Amniotic stem cell (primary cell): ENCODE measurements at regions not wholly inside any gene's neighbourhood (a gene's known extent, or its start where the extent isn't known, plus 50 kb on each side); places are given as distances from the start of the nearest gene placed in this dataset.
"Not testable (repeated sequence)": the region's sequence is repeated elsewhere in the genome, so short reads cannot be mapped to it uniquely, and the experiment has no call there.

Experiments
- DNase-seq: peaks from one replicate; lab custom pipeline; 2025; lab: John Stamatoyannopoulos, UW

DNA sequence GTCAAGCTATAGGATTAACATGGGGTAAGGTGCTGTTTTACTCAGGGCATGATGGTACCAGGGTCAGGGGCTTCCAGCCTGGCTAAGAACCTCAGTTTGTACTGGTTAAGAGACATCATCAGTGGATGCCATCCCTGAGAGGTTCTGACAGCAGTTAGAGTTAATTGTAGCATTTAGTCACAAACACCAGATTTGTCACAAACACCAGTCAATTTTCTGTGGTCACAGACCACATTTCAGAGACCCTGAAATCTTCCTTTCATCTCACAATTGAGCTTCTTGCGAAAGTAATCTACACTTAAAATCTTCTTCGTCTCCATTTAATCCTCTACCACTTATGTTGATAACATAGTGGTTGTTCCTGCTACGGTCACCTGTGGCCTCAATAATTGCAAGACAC, 143.0 kb upstream of the EGLN3 start:
- DNase-seq: no peak

DNA sequence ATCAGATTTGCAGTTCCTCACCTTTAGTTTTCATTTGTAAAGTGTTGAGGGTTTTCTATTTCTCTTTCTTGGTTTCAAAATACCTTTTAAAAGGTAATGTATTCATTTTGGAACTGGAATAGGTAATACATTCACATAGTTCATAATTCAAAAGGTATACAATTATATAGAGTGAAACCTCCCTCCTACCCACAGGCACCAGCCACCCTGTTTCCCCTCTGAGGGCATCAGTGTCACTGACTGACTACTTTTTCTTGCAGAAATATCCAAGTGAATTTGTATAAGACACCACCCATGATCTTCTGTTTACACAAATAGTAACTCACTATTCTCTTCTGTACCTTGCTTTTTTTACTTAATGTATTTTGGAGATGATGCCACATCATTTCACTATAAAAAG, 139.6 kb upstream of the EGLN3 start:
- DNase-seq: no peak

DNA sequence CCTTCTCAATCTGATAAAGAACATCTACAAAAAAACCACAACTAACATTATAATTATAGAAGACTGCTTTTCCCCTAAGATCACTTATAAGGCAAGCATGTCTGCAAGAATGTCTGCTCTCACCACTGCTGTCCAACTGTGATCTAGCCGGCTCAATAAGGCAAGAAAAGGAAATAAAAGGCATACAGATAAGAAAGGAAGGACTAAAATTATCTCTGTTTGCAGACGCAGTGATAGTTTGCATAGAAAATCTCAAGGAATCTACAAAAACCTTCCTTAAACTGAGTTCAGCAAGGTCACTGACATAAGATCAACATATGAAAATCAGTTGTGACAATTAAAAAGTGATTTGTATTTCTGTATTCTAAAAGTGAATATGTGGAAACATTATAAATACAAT, 138.0 kb upstream of the EGLN3 start:
- DNase-seq: no peak

DNA sequence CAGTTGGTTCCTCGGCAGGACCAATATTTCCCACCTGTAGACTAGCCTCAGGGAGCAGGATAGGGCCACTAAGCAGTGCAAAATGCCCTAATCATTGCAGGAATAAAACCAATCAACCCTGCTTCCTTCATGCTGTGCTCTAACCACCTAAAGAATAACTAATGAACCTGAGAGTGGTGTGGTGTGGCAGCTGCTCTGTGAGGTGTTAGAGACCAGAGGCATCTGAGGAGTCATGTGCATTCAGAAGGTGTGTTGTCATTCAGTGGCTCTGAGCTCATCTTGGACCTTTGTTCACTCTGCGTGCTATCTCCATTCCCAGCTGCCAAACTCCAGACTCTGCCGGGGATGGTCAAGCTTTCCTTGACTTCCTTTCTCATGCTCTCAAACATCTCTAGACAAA, 136.7 kb upstream of the EGLN3 start:
- no peak for DNase-seq

DNA sequence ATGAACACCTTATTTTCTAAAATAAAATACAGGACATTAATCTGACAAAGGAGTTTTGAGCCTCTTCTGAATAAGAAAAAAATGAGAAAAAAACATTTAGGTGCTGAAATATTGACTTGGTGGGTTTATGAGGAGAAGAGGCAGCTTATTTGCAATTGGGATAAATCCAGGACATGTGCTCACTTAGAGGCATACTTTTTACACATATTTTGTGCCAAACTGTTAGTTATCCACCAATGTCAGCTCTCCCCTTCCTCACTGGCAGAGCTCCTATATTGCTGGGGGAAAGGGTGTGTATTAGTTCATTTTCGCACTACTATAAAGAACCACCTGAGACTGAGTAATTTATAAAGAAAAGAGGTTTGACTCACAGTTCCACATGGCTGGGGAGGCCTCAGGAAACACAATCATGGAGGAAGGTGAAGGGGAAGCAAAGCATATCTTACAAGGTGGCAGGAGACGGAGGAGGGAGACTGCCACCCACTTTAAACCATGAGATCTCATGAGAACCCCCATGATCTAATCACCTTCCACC, 135.4 kb upstream of the EGLN3 start:
- DNase-seq: no peak

DNA sequence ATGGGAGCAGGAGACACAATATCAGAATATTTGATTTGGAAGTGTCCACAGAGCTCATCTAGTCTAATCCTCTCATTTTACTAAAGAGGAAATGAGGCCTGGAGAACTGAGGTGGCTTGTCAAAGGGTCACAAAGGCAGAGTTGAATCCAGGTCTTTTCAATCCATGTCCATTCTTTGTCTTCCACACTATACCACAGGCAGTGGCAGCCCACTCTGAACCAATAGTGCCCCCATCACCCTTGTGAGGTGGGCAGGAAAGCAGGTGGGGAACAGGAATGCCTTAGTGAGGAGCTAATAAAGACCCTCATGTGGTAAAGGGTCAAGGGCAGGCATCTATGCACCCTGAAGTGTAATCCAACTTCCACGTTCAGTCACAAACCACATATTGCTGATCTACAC, 134.8 kb upstream of the EGLN3 start:
- no peak for DNase-seq

DNA sequence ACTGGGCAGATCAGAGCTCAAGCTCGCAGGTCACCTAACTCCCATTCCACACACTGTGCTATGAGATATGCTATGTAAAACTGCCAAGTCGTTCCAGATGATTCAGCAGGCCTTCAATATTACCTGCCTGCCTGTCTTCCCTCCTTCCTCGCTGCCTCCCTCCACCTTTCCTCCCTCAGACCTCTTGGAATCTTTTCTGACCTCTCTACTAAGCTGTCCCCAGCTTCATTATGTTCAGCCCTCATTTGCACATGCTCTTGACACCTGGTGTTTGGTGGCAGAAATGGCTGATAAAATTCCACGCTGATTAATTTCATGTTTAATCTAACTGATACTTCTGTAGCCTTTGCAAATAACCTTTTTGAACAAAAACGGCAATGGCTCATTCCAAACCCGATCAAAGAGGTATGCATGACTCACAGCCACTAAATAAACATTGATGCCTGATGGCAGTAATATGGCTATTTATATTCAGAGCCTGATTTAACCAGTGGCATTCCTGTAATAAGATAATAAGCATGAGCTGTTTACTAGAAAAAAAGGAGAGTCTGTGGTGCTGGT, 130.8 kb upstream of the EGLN3 start:
- DNase-seq: no peak

DNA sequence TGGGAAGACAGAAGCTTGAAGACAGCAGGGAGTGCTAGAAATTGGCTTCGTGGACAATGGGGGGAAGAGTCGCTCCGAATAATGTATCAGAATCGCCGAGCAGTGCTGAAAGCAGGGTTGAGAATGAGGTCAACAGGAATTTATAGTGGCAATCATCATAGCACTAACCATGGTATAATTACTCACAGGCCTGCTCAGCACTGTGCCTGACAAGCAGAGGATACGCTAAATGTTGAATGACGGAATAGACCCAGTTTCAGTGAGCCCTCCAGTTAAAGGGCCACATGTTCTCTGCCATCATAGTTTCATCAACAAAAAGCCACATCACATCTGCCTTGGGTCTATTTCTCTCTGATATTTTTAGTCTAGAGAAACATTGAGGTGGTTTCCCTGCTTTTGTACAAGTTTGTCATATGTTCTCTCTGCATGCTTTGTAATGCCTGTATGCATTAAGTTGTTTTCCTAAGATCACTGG, 130.3 kb upstream of the EGLN3 start:
- no peak for DNase-seq

DNA sequence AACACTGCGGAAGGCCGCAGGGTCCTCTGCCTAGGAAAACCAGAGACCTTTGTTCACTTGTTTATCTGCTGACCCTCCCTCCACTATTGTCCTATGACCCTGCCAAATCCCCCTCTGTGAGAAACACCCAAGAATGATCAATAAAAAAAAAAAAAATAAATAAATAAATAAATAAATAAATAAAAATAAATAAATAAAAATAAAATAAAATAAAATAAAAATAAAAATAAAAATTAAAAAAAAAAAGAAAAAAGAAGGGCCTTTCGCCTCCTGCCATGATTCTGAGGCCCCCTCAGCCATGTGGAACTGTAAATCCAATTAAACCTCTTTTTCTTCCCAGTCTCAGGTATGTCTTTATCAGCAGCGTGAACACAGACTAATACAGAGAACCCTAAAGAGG, 128.8 kb upstream of the EGLN3 start:
- DNase-seq: not testable (repeated sequence)

DNA sequence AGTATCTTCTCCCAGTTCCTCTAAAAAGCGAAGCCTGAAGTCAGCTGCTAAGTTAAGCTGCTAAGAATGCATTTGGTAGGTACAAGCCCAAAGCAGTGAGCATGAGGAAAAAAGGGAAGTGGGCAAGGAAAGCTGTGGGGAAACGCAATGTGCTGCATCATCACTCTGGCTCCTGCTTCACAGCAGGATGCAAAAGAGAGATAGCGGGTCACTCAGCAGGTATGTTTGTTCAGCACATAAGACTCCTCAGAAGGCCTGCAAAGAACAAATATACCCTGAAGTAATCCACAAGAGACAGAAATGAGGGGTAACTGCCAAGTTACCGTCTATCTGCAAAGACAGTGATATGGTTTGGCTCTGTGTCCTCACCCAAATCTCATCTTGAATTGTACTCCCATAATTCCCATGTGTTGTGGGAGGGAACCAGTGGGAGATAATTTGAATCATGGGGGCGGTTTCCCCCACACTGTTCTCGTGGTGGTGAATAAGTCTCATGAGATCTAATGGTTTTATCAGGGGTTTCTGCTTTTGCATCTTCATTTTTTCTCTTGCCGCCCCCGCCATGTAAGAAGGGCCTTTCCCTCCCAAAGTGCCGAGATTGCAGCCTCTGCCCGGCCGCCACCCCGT, 127.4 kb upstream of the EGLN3 start:
- DNase-seq: no peak

DNA sequence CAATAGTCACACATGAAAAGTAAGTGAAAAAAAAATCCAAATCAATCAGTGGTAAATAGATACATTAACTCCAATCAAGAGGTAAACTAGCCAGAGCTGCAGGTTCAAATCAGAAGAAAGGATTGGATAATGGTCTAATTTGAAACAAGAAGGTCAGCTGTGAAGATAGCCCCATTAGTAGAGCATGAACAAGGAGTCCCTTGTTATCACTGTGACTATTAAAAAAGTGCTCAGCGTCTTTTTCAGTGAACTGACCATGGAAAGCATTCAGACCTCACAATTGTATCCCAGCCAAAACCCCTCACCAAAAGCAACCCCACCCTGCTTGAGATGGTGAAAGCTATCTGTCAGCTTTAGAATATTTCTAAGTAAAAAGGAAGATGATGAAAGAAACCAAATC, 125.0 kb upstream of the EGLN3 start:
- no peak for DNase-seq

DNA sequence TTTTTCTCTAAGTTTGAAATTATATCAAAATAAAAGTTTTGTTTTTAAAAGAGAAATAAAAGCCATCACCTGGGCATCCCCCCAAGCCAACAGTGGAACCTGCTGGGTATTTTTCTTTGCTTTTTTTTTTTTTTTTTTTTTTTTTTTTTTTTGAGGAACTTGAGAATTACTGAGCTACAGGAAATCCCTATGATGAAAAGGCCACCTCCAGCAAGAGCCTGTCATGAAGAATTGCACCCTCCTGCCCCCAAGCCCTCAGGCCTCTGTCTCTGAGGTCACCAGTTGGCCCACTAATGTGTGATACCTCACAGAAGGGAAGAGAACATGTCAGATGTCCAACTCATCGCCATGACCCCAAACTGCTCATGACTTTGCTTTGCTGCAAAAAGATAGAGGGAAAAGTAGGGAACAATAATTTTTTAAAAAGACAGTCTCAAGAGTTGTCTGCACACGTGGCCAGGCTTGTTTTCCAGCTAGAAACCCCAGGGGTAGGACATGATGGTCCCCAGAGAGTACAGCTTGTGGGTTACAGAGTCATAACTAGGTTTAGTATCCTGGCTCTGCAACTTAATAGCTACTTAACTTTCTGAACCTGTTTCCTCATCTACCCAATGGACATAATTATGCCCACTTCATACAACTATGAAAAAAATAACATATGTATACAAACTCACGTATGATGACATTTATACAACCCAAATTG, 124.3 kb upstream of the EGLN3 start:
- no peak for DNase-seq

DNA sequence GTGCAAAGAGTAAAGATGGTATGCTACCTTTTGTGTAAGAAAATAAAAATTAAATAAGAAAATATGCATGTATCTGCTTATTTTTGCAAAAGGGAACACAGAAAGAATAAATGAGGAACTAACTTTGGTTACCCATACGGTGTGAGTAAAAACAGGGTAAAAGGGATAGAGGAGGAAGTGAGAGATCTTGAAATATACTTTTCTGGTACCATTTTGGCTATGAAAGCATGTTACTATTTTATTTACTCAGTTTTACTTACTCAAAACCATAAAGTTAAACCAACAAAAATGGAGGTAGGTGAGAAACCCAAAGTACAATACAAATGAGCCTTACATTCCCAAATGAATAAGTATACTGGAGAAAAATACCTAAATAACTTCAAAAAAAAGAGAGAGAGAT, 122.0 kb upstream of the EGLN3 start:
- DNase-seq: no peak

DNA sequence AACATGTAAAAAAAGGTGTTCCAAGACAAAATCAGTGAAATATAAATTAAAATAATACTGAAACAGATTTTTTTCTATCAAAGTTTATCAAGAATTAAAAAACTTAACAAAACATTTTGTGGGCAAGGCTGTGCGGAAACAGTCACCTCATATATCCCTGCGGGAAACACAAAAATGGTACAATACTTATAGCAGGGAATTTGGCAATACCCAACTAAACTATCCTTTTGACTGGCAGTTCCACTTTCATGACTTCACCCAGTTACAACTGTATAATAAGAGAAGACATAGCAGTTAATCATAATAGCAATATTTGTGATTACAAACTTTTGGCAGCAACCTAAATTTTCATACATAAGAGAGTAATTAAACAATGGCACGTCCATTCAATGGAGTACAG, 121.5 kb upstream of the EGLN3 start:
- DNase-seq: no peak

DNA sequence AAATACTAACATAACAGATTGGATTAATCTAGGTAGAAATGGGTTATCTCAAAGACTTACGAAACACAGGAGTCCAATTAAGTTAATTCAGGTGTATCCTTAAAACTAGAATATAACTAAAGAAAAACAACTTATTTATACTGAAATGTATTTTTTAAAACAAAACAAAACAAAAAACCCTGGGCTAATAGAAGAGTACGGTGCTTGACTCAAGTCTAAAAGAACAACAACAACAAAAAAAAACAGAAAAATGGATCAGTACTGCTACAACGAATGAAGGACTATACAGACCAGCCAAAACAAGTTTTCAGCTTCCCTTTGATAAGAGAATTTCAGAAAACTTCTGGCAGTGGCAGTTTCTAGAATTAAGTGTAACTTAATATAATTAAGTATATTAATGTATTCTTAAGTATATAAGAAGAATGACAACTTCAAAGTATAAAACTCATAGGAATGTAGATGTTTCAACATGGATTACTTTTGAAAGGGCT, 120.1 kb upstream of the EGLN3 start:
- no peak for DNase-seq

DNA sequence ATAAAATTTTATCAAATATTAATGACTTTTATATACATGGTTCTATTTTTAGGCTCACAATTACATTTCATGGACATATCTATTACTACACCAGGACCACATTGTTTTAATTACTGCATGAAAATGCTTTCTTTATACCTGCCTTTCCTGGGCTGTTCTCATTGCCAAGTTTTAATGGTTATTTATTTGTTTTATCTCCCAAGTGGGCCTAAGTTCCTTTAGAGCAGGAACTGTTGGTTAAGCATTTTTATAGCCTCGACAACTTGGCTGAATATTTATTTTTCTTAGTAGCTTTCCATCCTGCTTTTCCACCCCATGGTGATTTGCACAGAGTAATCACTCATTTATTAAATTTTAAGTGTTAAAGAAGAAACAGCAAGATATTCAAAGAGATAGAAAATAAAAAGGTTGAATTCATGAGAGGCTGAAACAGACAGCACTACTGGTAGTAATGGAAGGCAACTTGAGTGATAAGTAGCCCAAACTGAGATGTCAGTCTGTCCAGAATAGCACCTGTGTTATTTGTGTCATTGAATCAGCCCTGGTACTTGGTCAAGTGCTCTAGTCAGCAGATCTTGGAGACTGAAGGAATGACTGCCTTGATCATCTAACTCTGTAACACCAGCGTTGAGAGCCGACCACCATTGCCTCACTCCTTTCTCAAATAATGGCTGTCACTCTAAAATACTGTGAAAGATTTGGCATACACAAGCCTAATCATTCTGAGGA, 119.1 kb upstream of the EGLN3 start:
- no peak for DNase-seq

DNA sequence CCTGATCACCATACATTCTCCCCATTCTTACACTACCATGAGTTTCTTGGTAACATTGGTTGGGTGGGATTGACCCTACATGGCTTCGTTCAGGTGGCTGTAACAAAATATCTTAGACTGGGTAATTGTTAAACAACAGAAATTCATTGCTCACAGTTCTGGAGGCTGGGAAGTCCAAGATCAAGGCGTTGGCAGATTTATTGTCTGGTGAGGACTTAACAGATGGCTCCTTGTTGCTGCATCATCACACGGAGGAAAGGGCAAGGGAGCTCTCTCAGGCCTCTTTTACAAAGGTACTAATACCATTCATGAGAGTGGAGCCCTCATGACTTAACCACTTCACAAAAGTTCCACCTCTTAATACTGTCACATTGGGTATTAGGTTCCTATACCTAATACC, 116.7 kb upstream of the EGLN3 start:
- DNase-seq: no peak

DNA sequence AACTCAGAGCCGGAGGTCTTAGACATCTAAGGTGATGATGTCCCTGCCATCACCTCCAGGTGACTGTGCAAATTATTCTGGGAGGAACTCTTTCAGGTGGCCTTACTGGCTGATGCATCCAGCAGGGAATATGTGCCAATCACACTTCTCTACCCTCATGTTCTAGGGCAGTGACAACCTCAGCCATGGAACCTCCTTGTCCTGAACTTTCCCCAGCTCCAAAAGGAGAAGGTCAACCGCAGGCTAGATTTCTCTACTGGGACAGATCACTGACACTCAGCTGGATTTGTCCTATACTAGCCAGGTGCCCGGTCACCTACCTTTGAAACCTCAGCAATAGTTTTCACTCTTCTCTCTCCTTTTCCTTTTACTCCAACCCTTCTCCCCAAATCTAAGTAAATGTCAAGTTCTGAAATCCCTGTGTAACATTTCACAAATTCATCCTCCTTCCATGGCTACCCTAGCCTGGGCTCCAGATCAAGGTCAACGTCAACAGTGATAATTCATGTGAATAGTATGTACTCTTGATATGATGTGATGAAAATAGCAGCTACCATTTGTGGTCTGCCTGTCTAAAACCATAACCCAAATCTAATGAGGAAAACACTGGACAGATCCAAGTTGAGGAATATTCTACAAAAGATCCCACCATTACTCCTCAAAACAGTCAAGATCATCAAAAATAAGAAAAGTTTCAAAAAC, 115.0 kb upstream of the EGLN3 start:
- DNase-seq: no peak

DNA sequence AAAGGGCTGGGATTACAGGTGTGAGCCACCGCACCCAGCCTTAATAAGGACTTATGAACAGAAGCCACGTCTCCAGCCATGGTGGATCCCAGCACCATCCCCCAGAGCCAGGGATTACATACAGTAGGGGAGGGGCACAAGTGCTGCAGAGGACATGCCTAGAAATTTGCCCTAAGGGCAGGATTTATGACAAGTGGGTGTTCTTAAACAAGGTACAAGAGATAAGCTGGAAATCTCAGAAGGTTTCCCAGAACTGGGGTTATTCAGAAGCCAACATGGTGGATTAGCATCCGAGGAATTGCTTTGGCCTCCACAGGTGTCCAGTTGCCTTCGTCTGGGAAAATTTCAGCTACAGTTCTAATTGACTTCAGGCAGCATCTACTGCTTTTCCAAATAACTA, 114.4 kb upstream of the EGLN3 start:
- DNase-seq: no peak

DNA sequence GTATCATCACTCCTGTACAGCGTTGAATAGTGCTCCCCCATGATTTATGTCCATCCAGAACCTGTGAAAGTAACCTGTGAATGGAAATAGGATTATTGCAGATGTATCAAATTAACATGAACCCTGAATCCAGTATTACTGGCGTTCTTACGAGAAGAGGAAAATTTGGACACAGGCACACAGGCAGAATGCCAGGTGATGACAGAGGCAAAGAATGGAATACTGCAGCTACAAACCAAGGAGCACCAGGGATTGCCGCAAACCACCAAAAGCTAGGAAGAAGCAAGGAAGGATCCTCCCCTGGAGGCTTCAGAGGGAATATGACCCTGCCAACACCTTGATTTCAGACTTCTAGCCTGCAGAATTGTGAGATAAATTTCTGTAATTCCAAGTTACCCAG, 113.5 kb upstream of the EGLN3 start:
- no peak for DNase-seq

DNA sequence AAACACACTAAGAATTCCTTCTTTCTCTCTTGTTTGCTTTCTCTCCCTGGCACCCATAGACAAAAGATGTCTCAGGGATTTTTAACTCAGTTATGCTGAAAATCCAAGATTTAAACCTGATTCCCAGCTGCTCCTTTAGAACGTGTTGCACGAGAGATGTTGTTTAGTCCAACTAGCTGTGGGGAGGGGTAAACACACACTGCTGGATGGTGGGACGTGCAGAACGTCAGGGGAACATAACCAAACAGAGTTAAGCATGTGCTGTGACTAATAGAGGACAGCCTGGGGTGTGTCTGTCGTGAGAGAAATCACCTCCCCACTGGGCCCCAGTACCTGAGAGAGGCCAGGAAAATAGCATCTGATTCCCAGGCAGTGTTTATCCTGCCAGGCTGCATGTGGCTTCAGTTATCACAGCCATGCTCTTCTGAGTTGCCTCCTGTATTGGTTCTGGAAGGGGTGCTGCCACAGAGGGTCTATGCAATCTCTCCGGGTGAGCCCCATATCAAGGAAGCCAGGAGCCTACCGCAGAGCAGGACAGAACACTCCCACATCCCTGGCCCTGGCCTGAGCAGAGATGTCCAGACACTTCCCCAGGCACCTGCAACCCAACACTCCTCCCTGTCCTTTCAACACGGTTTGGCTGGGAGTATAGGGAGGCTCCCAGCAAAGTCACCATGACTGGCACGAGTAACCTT, 112.7 kb upstream of the EGLN3 start:
- no peak for DNase-seq
